Astrocyte (in vitro differentiated cells and primary cell): ENCODE measurements at regions not wholly inside any gene's neighbourhood (a gene's known extent, or its start where the extent isn't known, plus 50 kb on each side); places are given as distances from the start of the nearest gene placed in this dataset.
A peak's percentile ranks its signal among the peaks of the same experiment; 100 is the strongest.

Experiments used
- DNase-seq: peaks from one replicate; pipeline ENCODE4 v3.0.0-alpha.2; 2010; ENCODE audit warnings: low read depth
- FAIRE-seq: peaks from 2 replicates; lab custom pipeline; 2011; peaks lifted over from hg19 to GRCh38; lab: Jason Lieb, UNC
- H2AFZ ChIP-seq: 2 replicates; pipeline ENCODE4 v1.6.0; 2012; ENCODE audit warnings: low read depth, low read length, inconsistent platforms
- H3K27ac ChIP-seq: 2 replicates; pipeline ENCODE4 v1.5.1; 2011; ENCODE audit warnings: low read depth, low read length, inconsistent platforms
- H3K27me3 ChIP-seq: 2 replicates; pipeline ENCODE4 v1.6.0; 2011; ENCODE audit warnings: low read length, inconsistent platforms; ENCODE audit not compliant: insufficient read depth
- H3K36me3 ChIP-seq: 2 replicates; pipeline ENCODE4 v1.5.1; 2011; ENCODE audit warnings: low read length, inconsistent platforms; ENCODE audit not compliant: insufficient read depth
- H3K4me1 ChIP-seq: 2 replicates; pipeline ENCODE4 v1.5.1; 2011; ENCODE audit warnings: low read length, inconsistent platforms; ENCODE audit not compliant: insufficient read depth
- H3K4me2 ChIP-seq: 2 replicates; pipeline ENCODE4 v1.6.0; 2012; ENCODE audit warnings: low read length, inconsistent platforms
- H3K4me3 ChIP-seq: 2 replicates; pipeline ENCODE4 v1.5.1; 2011; ENCODE audit warnings: low read depth, mild to moderate bottlenecking, low read length, inconsistent platforms; ENCODE audit not compliant: insufficient read depth
- H3K79me2 ChIP-seq: 2 replicates; pipeline ENCODE4 v1.6.0; 2012; ENCODE audit warnings: mild to moderate bottlenecking, low read length, inconsistent platforms; ENCODE audit not compliant: insufficient read depth
- H3K9ac ChIP-seq: 2 replicates; pipeline ENCODE4 v1.6.0; 2012; ENCODE audit warnings: mild to moderate bottlenecking, low read length, inconsistent platforms
- H3K9me3 ChIP-seq: 2 replicates; pipeline ENCODE4 v1.5.1; 2012; ENCODE audit warnings: low read depth, mild to moderate bottlenecking, low read length, inconsistent platforms; ENCODE audit not compliant: insufficient read depth
- H4K20me1 ChIP-seq: 2 replicates; pipeline ENCODE4 v1.6.0; 2012; ENCODE audit warnings: low read length, inconsistent platforms; ENCODE audit not compliant: insufficient read depth
- H3K27ac Mint-ChIP-seq: one replicate; pipeline ENCODE4 v1.8.0; 2021; ENCODE audit warnings: mild to moderate bottlenecking, mixed read lengths; ENCODE audit not compliant: unreplicated experiment
- H3K27me3 Mint-ChIP-seq: one replicate; pipeline ENCODE4 v1.8.0; 2021; ENCODE audit warnings: low read depth, mixed read lengths; ENCODE audit not compliant: unreplicated experiment
- H3K36me3 Mint-ChIP-seq: one replicate; pipeline ENCODE4 v1.8.0; 2021; ENCODE audit warnings: low read depth, mixed read lengths; ENCODE audit not compliant: unreplicated experiment
- H3K4me1 Mint-ChIP-seq: one replicate; pipeline ENCODE4 v1.8.0; 2021; ENCODE audit warnings: low read depth, mixed read lengths; ENCODE audit not compliant: unreplicated experiment
- H3K4me3 Mint-ChIP-seq: one replicate; pipeline ENCODE4 v1.8.0; 2021; ENCODE audit warnings: mild to moderate bottlenecking, moderate library complexity, mixed read lengths; ENCODE audit not compliant: unreplicated experiment
- H3K9me3 Mint-ChIP-seq: one replicate; pipeline ENCODE4 v1.8.0; 2021; ENCODE audit warnings: mild to moderate bottlenecking, mixed read lengths; ENCODE audit not compliant: unreplicated experiment
- CTCF ChIP-seq: IDR thresholded peaks from 2 replicates; pipeline ENCODE4 v1.5.1; 2011; ENCODE audit warnings: low read depth, mild to moderate bottlenecking, inconsistent platforms, low read length, moderate library complexity; ENCODE audit not compliant: insufficient read depth
- EZH2 ChIP-seq: IDR thresholded peaks from 2 replicates; pipeline ENCODE4 v1.6.1; 2012; ENCODE audit warnings: mild to moderate bottlenecking, low read length, inconsistent platforms; ENCODE audit not compliant: insufficient read depth

GRCh38 chr5:168076561-168076991 lies 214.9 kb upstream of the WWC1 start:
- H3K27ac ChIP-seq, result no peak overlapping the region
- H3K4me1 ChIP-seq, result peaks cover 10% of the 10 kb centered on the region
- H3K27ac Mint-ChIP-seq, result no peak overlapping the region
- FAIRE-seq (no peak), DNase-seq (no peak)
- H2AFZ ChIP-seq, result no peak overlapping the region
- H3K9ac ChIP-seq, result no peak overlapping the region
- no peak for TF ChIP-seq EZH2
- TF ChIP-seq CTCF, result peak; percentile 34
- H3K4me1 Mint-ChIP-seq, result peaks cover 11% of the 10 kb centered on the region
- no peaks in the 10 kb centered on the region for H3K27me3 ChIP-seq
- no peaks in the 10 kb centered on the region for H3K79me2 ChIP-seq
- H3K27me3 Mint-ChIP-seq, result no peaks in the 10 kb centered on the region
- peaks cover 4% of the 10 kb centered on the region for H3K9me3 Mint-ChIP-seq
- no peaks in the 10 kb centered on the region for H3K36me3 ChIP-seq
- no peak overlapping the region for H3K4me3 Mint-ChIP-seq
- H3K9me3 ChIP-seq, result no peaks in the 10 kb centered on the region
- no peak overlapping the region for H3K4me3 ChIP-seq
- H4K20me1 ChIP-seq, result no peaks in the 10 kb centered on the region
- peaks cover 10% of the 10 kb centered on the region for H3K36me3 Mint-ChIP-seq
- no peak overlapping the region for H3K4me2 ChIP-seq

GRCh38 chr5:168085261-168086031 lies 206.0 kb upstream of the WWC1 start:
- H3K4me1 Mint-ChIP-seq, result peaks cover 21% of the 10 kb centered on the region
- H3K4me3 Mint-ChIP-seq, result no peak overlapping the region
- no peak overlapping the region for H3K9ac ChIP-seq
- H3K4me1 ChIP-seq, result no peaks in the 10 kb centered on the region
- H4K20me1 ChIP-seq, result no peaks in the 10 kb centered on the region
- no peak for DNase-seq
- H3K27me3 Mint-ChIP-seq, result no peaks in the 10 kb centered on the region
- TF ChIP-seq EZH2 (no peak), CTCF (no peak)
- H3K9me3 Mint-ChIP-seq, result peaks cover 6% of the 10 kb centered on the region
- H3K4me2 ChIP-seq, result no peak overlapping the region
- no peak for FAIRE-seq
- no peaks in the 10 kb centered on the region for H3K79me2 ChIP-seq
- no peak overlapping the region for H3K27ac ChIP-seq
- no peaks in the 10 kb centered on the region for H3K9me3 ChIP-seq
- H3K36me3 Mint-ChIP-seq, result peaks cover 29% of the 10 kb centered on the region
- no peaks in the 10 kb centered on the region for H3K27me3 ChIP-seq
- peaks cover 2% of the 10 kb centered on the region for H3K36me3 ChIP-seq
- no peak overlapping the region for H3K4me3 ChIP-seq
- peak overlapping the region; percentile 54 for H3K27ac Mint-ChIP-seq
- no peak overlapping the region for H2AFZ ChIP-seq

- peaks cover 21% of the 10 kb centered on the region for H3K4me1 Mint-ChIP-seq
- no peaks in the 10 kb centered on the region for H3K9me3 ChIP-seq
- peaks cover 5% of the 10 kb centered on the region for H3K36me3 ChIP-seq
- no peak overlapping the region for H3K4me3 Mint-ChIP-seq
- H3K27ac ChIP-seq, result no peak overlapping the region
- H3K27me3 Mint-ChIP-seq, result no peaks in the 10 kb centered on the region
- H3K27me3 ChIP-seq, result no peaks in the 10 kb centered on the region
- FAIRE-seq (peak; percentile 37), DNase-seq (peak; percentile 60)
- no peaks in the 10 kb centered on the region for H4K20me1 ChIP-seq
- no peaks in the 10 kb centered on the region for H3K4me1 ChIP-seq
- no peaks in the 10 kb centered on the region for H3K79me2 ChIP-seq
- H3K4me3 ChIP-seq, result no peak overlapping the region
- no peak overlapping the region for H2AFZ ChIP-seq
- H3K27ac Mint-ChIP-seq, result peak overlapping the region; percentile 6
- H3K9me3 Mint-ChIP-seq, result peaks cover 2% of the 10 kb centered on the region
- no peak for TF ChIP-seq CTCF
- peaks cover 28% of the 10 kb centered on the region for H3K36me3 Mint-ChIP-seq
- no peak overlapping the region for H3K4me2 ChIP-seq
- no peak overlapping the region for H3K9ac ChIP-seq
These were observed 205.3 kb upstream of the WWC1 start for GRCh38 chr5:168086104-168086610.
